ENCODE measurements at regions not wholly inside any gene's neighbourhood (a gene's known extent, or its start where the extent isn't known, plus 50 kb on each side); places are given as distances from the start of the nearest gene placed in this dataset.

DNA sequence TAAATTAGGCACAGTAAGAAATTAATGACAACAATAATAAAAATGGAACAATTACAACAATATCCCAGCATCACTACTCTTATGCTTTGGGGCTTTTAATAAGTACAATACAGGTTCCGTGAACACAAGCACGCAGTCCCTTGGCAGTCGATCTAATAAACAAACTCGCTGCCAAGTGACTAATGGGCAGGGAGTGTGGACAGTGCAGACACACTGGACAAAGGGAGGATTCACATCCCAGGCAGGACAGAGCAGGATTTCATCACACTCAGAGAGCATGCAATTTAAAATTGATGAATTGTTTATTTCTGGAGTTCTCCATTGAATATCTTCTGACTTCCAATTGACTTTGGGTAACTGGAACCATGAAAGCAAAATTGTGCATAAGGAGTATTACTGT, 524.1 kb upstream of the CFAP20DC start:
- no peak for DNase-seq (ENCODE audit: extremely low spot score)
- WGBS: 27% methylated on average over 4 of the region's 4 CpGs
- TF ChIP-seq POLR2A (IDR thresholded peaks at IDR 0.05; ENCODE audit: low read depth): no peak
- peak; percentile 65 to 66 for TF ChIP-seq POLR2AphosphoS5 (IDR thresholded peaks at IDR 0.05)
- no peak for TF ChIP-seq EP300 (IDR thresholded peaks at IDR 0.05)

DNA sequence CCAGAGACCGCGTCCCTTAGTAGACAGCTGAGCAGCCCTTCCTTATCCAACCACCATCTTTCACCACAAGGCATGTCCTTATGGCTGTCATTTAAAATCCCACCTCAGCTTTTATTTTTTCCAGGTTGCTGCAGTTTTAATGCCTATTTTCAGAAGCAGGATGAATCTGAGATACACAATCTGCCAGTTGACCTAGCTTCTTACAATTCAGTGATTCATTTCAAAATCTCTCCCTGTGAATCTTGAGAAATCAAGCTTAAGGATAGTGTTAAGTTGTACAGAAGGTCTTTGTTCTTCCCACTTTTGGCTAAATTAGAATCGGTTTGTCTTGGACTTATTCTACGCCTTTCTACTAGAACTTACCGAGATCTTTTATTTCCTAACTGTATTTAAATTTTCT, 522.3 kb upstream of the CFAP20DC start:
- intact Hi-C loops (cut with DNase I): loop anchor here (10.0 kb wide), 2 partner anchors 147 to 357 kb away; no protein-coding TSS in a partner anchor
- Histone ChIP-seq H3K36me3 (no peaks in the 10 kb centered on the region), H3K4me1 (peaks cover 10 to 22% (median 20%) of the 10 kb centered on the region in 4 donors), H3K27ac (replicated peaks in 1 of 4) (no peak overlapping the region), H3K27me3 (no peaks in the 10 kb centered on the region), H3K4me3 (no peak overlapping the region), H3K9me3 (no peaks in the 10 kb centered on the region)
- DNase-seq (ENCODE audit: extremely low spot score): no peak
- WGBS: 98% methylated on average over 5 of the region's 5 CpGs
- TF ChIP-seq, protein P1, sequence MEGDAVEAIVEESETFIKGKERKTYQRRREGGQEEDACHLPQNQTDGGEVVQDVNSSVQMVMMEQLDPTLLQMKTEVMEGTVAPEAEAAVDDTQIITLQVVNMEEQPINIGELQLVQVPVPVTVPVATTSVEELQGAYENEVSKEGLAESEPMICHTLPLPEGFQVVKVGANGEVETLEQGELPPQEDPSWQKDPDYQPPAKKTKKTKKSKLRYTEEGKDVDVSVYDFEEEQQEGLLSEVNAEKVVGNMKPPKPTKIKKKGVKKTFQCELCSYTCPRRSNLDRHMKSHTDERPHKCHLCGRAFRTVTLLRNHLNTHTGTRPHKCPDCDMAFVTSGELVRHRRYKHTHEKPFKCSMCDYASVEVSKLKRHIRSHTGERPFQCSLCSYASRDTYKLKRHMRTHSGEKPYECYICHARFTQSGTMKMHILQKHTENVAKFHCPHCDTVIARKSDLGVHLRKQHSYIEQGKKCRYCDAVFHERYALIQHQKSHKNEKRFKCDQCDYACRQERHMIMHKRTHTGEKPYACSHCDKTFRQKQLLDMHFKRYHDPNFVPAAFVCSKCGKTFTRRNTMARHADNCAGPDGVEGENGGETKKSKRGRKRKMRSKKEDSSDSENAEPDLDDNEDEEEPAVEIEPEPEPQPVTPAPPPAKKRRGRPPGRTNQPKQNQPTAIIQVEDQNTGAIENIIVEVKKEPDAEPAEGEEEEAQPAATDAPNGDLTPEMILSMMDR (IDR thresholded peaks at IDR 0.05): no peak
- TF ChIP-seq POLR2AphosphoS5 (IDR thresholded peaks at IDR 0.05) (no peak), EP300 (IDR thresholded peaks at IDR 0.05) (no peak), POLR2A (IDR thresholded peaks at IDR 0.05; ENCODE audit: low read depth) (no peak)

More for the DNA sequence above, 524.1 kb upstream of the CFAP20DC start:
- Histone ChIP-seq H3K4me1 (peaks cover 10 to 22% (median 20%) of the 10 kb centered on the region in 4 donors), H3K27ac (replicated peaks in 1 of 4) (no peak overlapping the region), H3K36me3 (no peaks in the 10 kb centered on the region), H3K9me3 (no peaks in the 10 kb centered on the region), H3K4me3 (no peak overlapping the region), H3K27me3 (no peaks in the 10 kb centered on the region)
- intact Hi-C loops (cut with DNase I): loop anchor here (2.0 to 10.0 kb wide), 3 partner anchors 149 to 359 kb away; no protein-coding TSS in a partner anchor

DNA sequence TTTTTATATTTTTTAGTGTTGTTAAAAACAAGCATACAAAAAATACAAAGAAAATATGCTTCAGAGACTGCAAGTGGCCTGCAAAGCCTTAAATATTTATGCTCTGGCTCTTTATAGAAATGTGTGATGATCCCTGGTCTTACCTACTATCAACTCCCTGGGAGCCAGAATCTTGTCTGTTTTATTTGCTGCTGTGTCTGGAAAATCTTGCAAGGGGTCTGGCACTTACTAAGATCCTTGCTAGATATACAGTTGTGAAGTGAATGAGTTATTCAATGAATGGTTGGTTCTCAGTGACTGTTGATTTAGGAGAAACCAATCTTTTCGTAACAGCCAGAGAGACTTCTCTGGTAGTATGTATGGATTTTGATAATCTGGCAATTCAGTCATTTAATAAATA, 521.0 kb upstream of the CFAP20DC start:
- Histone ChIP-seq H3K9me3 (no peaks in the 10 kb centered on the region), H3K4me3 (no peak overlapping the region), H3K36me3 (no peaks in the 10 kb centered on the region), H3K27ac (replicated peaks in 1 of 4) (no peak overlapping the region), H3K27me3 (no peaks in the 10 kb centered on the region), H3K4me1 (peaks cover 10 to 22% (median 20%) of the 10 kb centered on the region in 4 donors)
- no peak for DNase-seq (ENCODE audit: extremely low spot score)
- intact Hi-C loops (cut with DNase I): loop anchor here (10.0 kb wide), 2 partner anchors 146 to 356 kb away; no protein-coding TSS in a partner anchor
- 92% methylated on average over 1 of the region's 1 CpG for WGBS
- TF ChIP-seq POLR2AphosphoS5 (IDR thresholded peaks at IDR 0.05): no peak
- TF ChIP-seq, protein P1 (IDR thresholded peaks at IDR 0.05): no peak
- no peak for TF ChIP-seq EP300 (IDR thresholded peaks at IDR 0.05)
- TF ChIP-seq POLR2A (IDR thresholded peaks at IDR 0.05; ENCODE audit: low read depth): no peak

DNA sequence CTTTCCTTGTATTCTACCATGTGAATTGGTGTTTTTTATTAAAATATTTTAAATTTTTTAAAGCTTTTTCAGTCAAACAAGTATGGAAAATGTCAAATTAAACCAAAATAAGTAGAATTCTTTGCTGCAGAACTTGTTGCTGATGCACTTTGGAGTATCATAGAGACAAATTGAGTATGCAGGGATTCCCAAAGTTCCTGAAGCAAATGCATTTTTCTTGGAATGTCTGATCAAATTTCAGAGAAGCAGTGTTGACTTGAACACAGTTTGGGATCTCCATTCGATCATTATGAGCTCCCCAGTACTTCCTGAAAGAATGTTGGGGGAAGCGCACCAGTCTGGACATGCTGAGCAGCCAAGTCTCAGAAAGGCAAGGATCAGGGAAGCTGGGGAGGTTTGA, 517.8 kb upstream of the CFAP20DC start:
- intact Hi-C loops (cut with DNase I): no loop called here
- Histone ChIP-seq H3K4me1 (no peaks in the 10 kb centered on the region), H3K36me3 (no peaks in the 10 kb centered on the region), H3K27ac (replicated peaks in 1 of 4) (no peak overlapping the region), H3K4me3 (no peak overlapping the region), H3K27me3 (no peaks in the 10 kb centered on the region), H3K9me3 (no peaks in the 10 kb centered on the region)
- 80% methylated on average over 2 of the region's 2 CpGs for WGBS
- no peak for TF ChIP-seq POLR2AphosphoS5 (IDR thresholded peaks at IDR 0.05)
- TF ChIP-seq, protein P1 (IDR thresholded peaks at IDR 0.05): no peak
- TF ChIP-seq POLR2A (IDR thresholded peaks at IDR 0.05; ENCODE audit: low read depth): no peak
- TF ChIP-seq EP300 (IDR thresholded peaks at IDR 0.05): no peak
- DNase-seq (ENCODE audit: extremely low spot score): no peak

DNA sequence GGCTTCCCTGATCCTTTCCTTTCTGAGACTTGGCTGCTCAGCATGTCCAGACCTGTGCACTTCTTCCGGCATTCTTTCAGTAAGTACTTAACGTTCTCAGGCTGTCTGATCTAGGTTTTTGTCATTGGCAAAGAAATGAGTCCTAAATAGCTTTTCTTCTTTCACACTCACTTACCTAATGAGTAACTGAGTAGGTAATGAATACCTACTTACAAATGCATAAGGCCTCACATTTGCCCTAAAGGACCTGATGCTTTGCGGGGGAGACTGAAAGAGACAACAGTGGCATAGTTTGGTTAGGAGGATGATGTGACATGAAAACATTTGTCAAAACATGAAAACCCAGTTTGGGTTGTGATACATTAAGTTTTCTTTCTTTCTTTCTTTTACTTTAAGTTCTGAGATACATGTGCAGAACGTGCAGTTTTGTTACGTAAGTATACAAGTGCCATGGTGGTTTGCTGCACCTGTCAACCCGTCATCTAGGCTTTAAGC, 516.7 kb upstream of the CFAP20DC start:
- Histone ChIP-seq H3K4me3 (no peak overlapping the region), H3K27ac (replicated peaks in 1 of 4) (no peak overlapping the region), H3K36me3 (no peaks in the 10 kb centered on the region), H3K27me3 (no peaks in the 10 kb centered on the region), H3K9me3 (no peaks in the 10 kb centered on the region), H3K4me1 (no peaks in the 10 kb centered on the region)
- no peak for DNase-seq (ENCODE audit: extremely low spot score)
- WGBS: 84% methylated on average over 6 of the region's 6 CpGs
- intact Hi-C loops (cut with DNase I): no loop called here
- TF ChIP-seq EP300 (IDR thresholded peaks at IDR 0.05) (no peak), POLR2AphosphoS5 (IDR thresholded peaks at IDR 0.05) (no peak), POLR2A (IDR thresholded peaks at IDR 0.05; ENCODE audit: low read depth) (no peak)
- TF ChIP-seq, protein P1 (IDR thresholded peaks at IDR 0.05): no peak
